Heart left ventricle (tissue), 16 donors: ENCODE measurements at regions not wholly inside any gene's neighbourhood (a gene's known extent, or its start where the extent isn't known, plus 50 kb on each side); places are given as distances from the start of the nearest gene placed in this dataset.

Source experiments
- ATAC-seq, 4 donors: fragments of 200-7000 bp; cut with Tn5 transposase; one replicate each; pipeline ENCODE4 v1.9.1; 2020 to 2022; ENCODE audit warnings: moderate library complexity in 4 of 4, mild to moderate bottlenecking in 3 of 4, moderate number of reproducible peaks in 1 of 4
- DNase-seq, 5 donors: peaks; one replicate each; pipeline ENCODE4 v3.0.0-alpha.2; 2020
- H3K27ac ChIP-seq, 12 donors: fragments of 200-600 bp; sonication (generic) in 4 of 12; one replicate each; pipeline versions ENCODE4 v1.5.0 to v1.8.0; 2016 to 2022; ENCODE audit warnings: mild to moderate bottlenecking in 2 of 12
- H3K27me3 ChIP-seq, 9 donors: fragments of 200-600 bp; sonication (generic) in 2 of 9; one replicate each; pipeline versions ENCODE4 v1.5.1 to v1.8.0; 2016 to 2022; ENCODE audit warnings: mild to moderate bottlenecking in 3 of 9
- H3K36me3 ChIP-seq, 9 donors: fragments of 200-600 bp; sonication (generic) in 2 of 9; one replicate each; pipeline versions ENCODE4 v1.5.0 to v1.8.0; 2018 to 2022; ENCODE audit warnings: mild to moderate bottlenecking in 2 of 9
- H3K4me1 ChIP-seq, 12 donors: fragments of 200-600 bp; sonication (generic) in 4 of 12; one replicate each; pipeline versions ENCODE4 v1.5.0 to v1.8.0; 2016 to 2022; ENCODE audit warnings: mild to moderate bottlenecking in 3 of 12
- H3K4me3 ChIP-seq, 12 donors: fragments of 200-600 bp; sonication (generic) in 4 of 12; one replicate each; pipeline versions ENCODE4 v1.5.0 to v1.8.0; 2017 to 2022; ENCODE audit warnings: mild to moderate bottlenecking in 9 of 12, moderate library complexity in 4 of 12
- H3K9me3 ChIP-seq, 12 donors: fragments of 200-600 bp; sonication (generic) in 4 of 12; one replicate each; pipeline versions ENCODE4 v1.5.0 to v1.8.0; 2016 to 2022; ENCODE audit warnings: mild to moderate bottlenecking in 1 of 12
- POLR2A ChIP-seq, 2 donors: fragments of 450-650 bp; IDR thresholded peaks; one replicate each; pipeline ENCODE4 v1.6.1; 2017; ENCODE audit warnings: antibody characterized with exemption in 2 of 2, mild to moderate bottlenecking in 2 of 2, moderate library complexity in 2 of 2
- WGBS, 4 donors: extraction: QIAGEN DNeasy Blood & Tissue Kit in 2 of 4; methylation state at CpG; one replicate each; pipeline versions ENCODE4 v1.1.5 to v1.1.7; 2013 to 2018; 5-methylcytosine and 5-hydroxymethylcytosine counted together
- intact Hi-C, 10 donors: fragments of 100-400 bp; cut with DNase I; formaldehyde crosslinking; loops; one replicate each; pipeline versions ENCODE4 v1.11.1 to v1.14.2; 2022
- TF ChIP-seq, protein P1 (sequence below), 12 donors: fragments of 200-600 bp; sonication (generic) in 4 of 12; IDR thresholded peaks; one replicate each; pipeline versions ENCODE4 v1.5.0 to v1.8.0; 2018 to 2022; ENCODE audit warnings: antibody characterized with exemption in 12 of 12, mild to moderate bottlenecking in 5 of 12
- donor health status: ischemic (EF 13 %, LVEDD 7.1; RV severe dilation, severe dysfunction).
- donor health status: healthy with polysubstance abuse.
- donor health status: DM: no; HTN: yes; CAD: no.
- donor health status: DM: no; HTN: no; CAD: no.
- donor health status: ischemic (EF 25% LVEDD 6.9; RV normal size, moderate dysfunction).
- donor health status: ischemic (EF 25% LVEDD 5.7; RV mildly dilated, moderate dysfunction).
- donor health status: healthy.
- donor health status: DM: yes; HTN: yes; CAD: no.
- donor health status: ischemic (EF 35%, LVEDD 5.7; RV mildly dilated, moderate dysfunction).
- donor health status: nonischemic (EF 11% LVEDD 7.7; RV severe dilation, severe dysfunction).
- donor health status: DM: yes; HTN: yes; CAD: no.
- donor health status: PGD.
- donor health status: ischemic (EF 29% LVEDD 5.4; RV normal size, mild dysfunction).
- donor health status: nonischemic (EF 23%, LVEDD 6.1; RV moderate dilation, normal function).

DNA sequence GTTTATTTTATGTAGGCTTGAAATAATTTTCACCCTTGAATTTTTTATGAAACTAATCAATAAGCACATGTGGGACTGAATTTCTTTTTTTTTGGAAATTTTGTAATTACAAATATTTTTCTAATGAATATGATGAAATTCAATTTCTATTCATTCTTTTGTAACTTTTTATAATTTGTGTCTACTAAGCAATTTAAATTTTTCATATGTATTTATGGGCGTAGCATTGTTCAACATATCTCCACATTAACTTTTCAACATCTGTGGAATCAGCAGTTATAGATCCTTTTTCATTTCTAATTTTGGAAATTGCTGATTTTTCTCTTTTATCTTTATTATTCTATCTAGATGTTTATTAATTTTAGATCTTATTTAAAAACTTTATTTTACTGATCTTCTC, 1320.3 kb downstream of the C4orf33 start:
- TF ChIP-seq POLR2A (IDR thresholded peaks at IDR 0.05), result no peak
- TF ChIP-seq, protein P1, sequence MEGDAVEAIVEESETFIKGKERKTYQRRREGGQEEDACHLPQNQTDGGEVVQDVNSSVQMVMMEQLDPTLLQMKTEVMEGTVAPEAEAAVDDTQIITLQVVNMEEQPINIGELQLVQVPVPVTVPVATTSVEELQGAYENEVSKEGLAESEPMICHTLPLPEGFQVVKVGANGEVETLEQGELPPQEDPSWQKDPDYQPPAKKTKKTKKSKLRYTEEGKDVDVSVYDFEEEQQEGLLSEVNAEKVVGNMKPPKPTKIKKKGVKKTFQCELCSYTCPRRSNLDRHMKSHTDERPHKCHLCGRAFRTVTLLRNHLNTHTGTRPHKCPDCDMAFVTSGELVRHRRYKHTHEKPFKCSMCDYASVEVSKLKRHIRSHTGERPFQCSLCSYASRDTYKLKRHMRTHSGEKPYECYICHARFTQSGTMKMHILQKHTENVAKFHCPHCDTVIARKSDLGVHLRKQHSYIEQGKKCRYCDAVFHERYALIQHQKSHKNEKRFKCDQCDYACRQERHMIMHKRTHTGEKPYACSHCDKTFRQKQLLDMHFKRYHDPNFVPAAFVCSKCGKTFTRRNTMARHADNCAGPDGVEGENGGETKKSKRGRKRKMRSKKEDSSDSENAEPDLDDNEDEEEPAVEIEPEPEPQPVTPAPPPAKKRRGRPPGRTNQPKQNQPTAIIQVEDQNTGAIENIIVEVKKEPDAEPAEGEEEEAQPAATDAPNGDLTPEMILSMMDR (IDR thresholded peaks at IDR 0.05), result no peak
- DNase-seq (no peak), ATAC-seq (no peak)
- intact Hi-C loops, result no loop called here
- H3K36me3 ChIP-seq, result no peaks in the 10 kb centered on the region
- no peak overlapping the region for H3K27ac ChIP-seq
- H3K9me3 ChIP-seq, result peaks cover 0 to 6% (median 0%) of the 10 kb centered on the region in 12 donors
- H3K27me3 ChIP-seq, result no peaks in the 10 kb centered on the region
- H3K4me3 ChIP-seq, result no peak overlapping the region
- 81 to 89% (median 87%) methylated on average over 1 of the region's 1 CpG for WGBS, 4 donors
- no peaks in the 10 kb centered on the region for H3K4me1 ChIP-seq

DNA sequence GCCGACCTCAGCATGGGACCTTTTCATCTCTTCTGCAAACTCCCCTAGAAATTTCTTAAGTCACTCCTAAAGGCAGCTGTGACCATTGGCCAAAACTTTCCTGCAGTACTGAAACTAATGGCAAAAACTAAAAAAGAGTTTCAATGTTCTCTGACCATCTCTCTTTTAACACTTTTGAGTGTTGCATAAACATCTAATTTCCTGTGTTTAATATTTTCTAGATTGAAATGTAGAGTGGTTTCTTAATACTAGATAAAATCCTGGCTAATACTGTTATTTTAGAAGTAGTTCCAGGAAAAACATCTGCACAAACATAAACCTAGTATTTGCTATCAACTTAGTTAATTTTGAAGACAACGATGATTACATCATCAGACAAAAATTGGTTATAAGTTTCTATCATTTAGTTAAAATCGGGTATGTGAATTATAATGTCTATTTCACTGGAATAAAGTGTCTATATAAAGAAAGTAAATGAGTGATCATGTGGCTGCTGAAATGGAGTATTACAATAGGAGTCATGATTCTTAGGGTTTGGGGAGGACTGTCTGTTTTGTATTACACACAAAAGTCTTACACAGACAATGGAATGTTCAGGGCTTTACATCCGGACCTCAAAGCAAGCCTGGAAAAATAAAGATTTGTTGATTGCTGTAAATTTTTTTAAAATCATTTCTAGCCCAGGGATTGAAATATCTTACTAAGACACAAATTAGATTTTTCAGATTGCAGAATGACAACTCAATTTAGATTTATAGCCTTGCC, 1323.4 kb downstream of the C4orf33 start:
- no peaks in the 10 kb centered on the region for H3K4me1 ChIP-seq
- ATAC-seq, result no peak
- TF ChIP-seq POLR2A (IDR thresholded peaks at IDR 0.05), result no peak
- TF ChIP-seq, protein P1 (IDR thresholded peaks at IDR 0.05), result no peak
- H3K27ac ChIP-seq, result no peak overlapping the region
- 39 to 50% (median 45%) methylated on average over 4 of the region's 4 CpGs for WGBS, 4 donors
- no peak overlapping the region for H3K4me3 ChIP-seq
- H3K27me3 ChIP-seq, result no peaks in the 10 kb centered on the region
- intact Hi-C loops, result no loop called here
- no peaks in the 10 kb centered on the region for H3K36me3 ChIP-seq
- peaks cover 0 to 1% (median 0%) of the 10 kb centered on the region in 12 donors for H3K9me3 ChIP-seq
- no peak for DNase-seq

DNA sequence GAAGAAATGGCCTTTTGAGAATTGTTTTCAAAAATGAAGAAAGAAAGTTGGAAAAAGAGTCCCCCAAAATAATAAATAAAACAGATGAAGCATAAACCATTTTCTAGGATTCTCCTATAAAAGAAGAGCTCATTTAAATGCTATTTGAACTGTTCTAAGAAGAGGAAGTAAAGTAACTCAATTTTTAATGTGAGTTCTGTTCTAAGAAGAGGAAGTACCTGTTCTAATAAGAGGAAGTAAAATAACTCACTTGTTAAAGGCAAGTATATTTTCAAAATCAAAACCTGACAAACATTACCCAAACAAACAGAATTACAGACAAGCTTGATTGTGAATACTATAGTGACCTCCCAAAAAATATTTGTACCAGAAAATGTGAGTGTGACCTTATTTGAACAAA, 1326.3 kb downstream of the C4orf33 start:
- TF ChIP-seq POLR2A (IDR thresholded peaks at IDR 0.05), result no peak
- TF ChIP-seq, protein P1 (IDR thresholded peaks at IDR 0.05), result no peak
- DNase-seq (no peak), ATAC-seq (no peak)
- no peaks in the 10 kb centered on the region for H3K36me3 ChIP-seq
- H3K4me3 ChIP-seq, result no peak overlapping the region
- H3K27me3 ChIP-seq, result no peaks in the 10 kb centered on the region
- intact Hi-C loops, result no loop called here
- H3K9me3 ChIP-seq, result peaks cover 0 to 6% (median 0%) of the 10 kb centered on the region in 12 donors
- H3K4me1 ChIP-seq, result no peaks in the 10 kb centered on the region
- H3K27ac ChIP-seq, result no peak overlapping the region

DNA sequence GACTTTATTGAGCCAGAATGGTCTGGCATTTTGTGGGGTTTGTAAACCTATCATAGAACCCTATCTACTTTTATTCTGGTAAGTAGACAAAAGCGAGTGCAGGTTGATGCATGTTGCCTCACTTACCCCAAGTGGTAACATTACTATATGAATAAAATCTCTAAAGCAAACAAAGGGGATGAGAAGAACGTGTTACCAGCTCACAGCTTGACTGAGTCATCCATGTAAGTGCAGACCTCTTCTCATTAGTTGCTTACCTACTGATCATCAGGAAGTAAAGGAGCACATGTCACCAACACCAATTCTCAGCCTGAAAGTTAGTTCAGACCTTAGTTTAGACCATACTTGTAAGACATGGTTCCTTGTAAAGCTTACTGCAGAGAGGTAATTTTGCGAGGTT, 1328.3 kb downstream of the C4orf33 start:
- H3K4me1 ChIP-seq, result no peaks in the 10 kb centered on the region
- no peak overlapping the region for H3K4me3 ChIP-seq
- no peaks in the 10 kb centered on the region for H3K27me3 ChIP-seq
- TF ChIP-seq, protein P1 (IDR thresholded peaks at IDR 0.05), result no peak
- no peak for TF ChIP-seq POLR2A (IDR thresholded peaks at IDR 0.05)
- H3K36me3 ChIP-seq, result no peaks in the 10 kb centered on the region
- DNase-seq (no peak), ATAC-seq (no peak)
- H3K9me3 ChIP-seq, result peaks cover 0 to 6% (median 0%) of the 10 kb centered on the region in 12 donors
- no peak overlapping the region for H3K27ac ChIP-seq
- 76 to 86% (median 80%) methylated on average over 3 of the region's 3 CpGs for WGBS, 4 donors
- intact Hi-C loops, result no loop called here
